WTC11 (cell line): ENCODE measurements at regions not wholly inside any gene's neighbourhood (a gene's known extent, or its start where the extent isn't known, plus 50 kb on each side); places are given as distances from the start of the nearest gene placed in this dataset.

Experiments used
- JUN ChIP-seq: sonication (generic); formaldehyde crosslinking; IDR thresholded peaks from 2 replicates; pipeline ENCODE4 v1.8.0; 2023; ENCODE audit warnings: mild to moderate bottlenecking, missing genetic modification reagents
- TF ChIP-seq, protein P1 (sequence below): fragments of 200-600 bp; IDR thresholded peaks from 2 replicates; pipeline ENCODE4 v1.8.0; 2022; ENCODE audit warnings: antibody characterized with exemption
- TF ChIP-seq, protein P2 (sequence below): sonication (generic); formaldehyde crosslinking; IDR thresholded peaks from 2 replicates; pipeline ENCODE4 v1.8.1; 2022; ENCODE audit warnings: low read depth, mild to moderate bottlenecking, moderate library complexity, missing genetic modification reagents, borderline replicate concordance

DNA sequence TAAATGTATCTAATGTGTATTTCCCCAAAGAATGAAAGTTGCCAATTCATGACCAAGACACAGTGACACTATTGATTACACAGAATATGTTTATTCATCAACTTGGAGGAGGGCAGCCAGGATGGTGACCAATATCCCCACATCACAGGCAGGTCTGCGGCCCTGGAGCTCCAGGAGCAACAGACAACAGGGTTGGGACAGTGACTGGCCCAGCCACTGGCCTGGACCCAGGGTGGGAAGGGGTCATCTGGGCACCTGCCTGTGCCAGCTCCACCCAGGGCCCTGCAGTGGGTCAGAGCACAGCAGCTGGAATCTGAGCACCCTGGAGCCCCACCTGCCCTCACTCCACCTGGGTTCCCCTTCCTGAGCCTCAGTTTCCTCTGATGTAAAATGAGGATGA, 466.1 kb downstream of the MATN1 start:
- TF ChIP-seq, protein P1, sequence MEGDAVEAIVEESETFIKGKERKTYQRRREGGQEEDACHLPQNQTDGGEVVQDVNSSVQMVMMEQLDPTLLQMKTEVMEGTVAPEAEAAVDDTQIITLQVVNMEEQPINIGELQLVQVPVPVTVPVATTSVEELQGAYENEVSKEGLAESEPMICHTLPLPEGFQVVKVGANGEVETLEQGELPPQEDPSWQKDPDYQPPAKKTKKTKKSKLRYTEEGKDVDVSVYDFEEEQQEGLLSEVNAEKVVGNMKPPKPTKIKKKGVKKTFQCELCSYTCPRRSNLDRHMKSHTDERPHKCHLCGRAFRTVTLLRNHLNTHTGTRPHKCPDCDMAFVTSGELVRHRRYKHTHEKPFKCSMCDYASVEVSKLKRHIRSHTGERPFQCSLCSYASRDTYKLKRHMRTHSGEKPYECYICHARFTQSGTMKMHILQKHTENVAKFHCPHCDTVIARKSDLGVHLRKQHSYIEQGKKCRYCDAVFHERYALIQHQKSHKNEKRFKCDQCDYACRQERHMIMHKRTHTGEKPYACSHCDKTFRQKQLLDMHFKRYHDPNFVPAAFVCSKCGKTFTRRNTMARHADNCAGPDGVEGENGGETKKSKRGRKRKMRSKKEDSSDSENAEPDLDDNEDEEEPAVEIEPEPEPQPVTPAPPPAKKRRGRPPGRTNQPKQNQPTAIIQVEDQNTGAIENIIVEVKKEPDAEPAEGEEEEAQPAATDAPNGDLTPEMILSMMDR = no peak
- TF ChIP-seq, protein P2, sequence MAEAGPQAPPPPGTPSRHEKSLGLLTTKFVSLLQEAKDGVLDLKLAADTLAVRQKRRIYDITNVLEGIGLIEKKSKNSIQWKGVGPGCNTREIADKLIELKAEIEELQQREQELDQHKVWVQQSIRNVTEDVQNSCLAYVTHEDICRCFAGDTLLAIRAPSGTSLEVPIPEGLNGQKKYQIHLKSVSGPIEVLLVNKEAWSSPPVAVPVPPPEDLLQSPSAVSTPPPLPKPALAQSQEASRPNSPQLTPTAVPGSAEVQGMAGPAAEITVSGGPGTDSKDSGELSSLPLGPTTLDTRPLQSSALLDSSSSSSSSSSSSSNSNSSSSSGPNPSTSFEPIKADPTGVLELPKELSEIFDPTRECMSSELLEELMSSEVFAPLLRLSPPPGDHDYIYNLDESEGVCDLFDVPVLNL (CRISPR knock-in tag) = no peak
- no peak for TF ChIP-seq JUN (CRISPR knock-in tag)
